ENCODE measurements at regions not wholly inside any gene's neighbourhood (a gene's known extent, or its start where the extent isn't known, plus 50 kb on each side); places are given as distances from the start of the nearest gene placed in this dataset.

DNA sequence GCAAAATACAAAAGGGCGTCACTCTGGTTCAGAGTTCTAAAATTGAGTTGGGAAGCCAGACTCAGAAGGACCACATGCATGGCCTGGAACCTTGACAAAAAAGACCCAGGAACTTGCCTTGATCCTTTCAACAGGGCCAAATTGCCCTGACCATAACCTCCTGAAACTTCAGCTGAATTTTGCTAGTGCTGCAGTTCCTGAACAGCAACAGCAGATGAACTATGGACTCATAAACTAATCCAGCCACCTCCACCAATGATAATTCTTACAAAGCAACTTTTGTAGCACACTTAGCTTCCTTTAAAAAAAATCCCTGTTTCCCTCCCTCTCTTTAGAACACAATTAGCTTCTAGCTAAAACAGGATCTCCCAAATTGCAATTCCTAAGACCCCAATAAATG lies 155.9 kb downstream of the MAT2B start:
- intact Hi-C loops (cut with micrococcal nuclease; ENCODE audit: unreplicated experiment) (no loop called here), in situ Hi-C loops (cut with MboI) (no loop called here)
- Histone ChIP-seq H3K9me3 (replicated peaks; ENCODE audit: control insufficient read depth, insufficient read depth, low read length) (no peaks in the 10 kb centered on the region), H3K27me3 (replicated peaks in 1 of 2; ENCODE audit: control insufficient read depth in 2 of 2, insufficient read depth in 2 of 2, low read length in 1 of 2) (no peaks in the 10 kb centered on the region), H2AFZ (ENCODE audit: control insufficient read depth, low read depth, low read length) (no peak overlapping the region), H3K79me2 (ENCODE audit: control insufficient read depth, insufficient read depth, low read length) (no peaks in the 10 kb centered on the region), H3K36me3 (ENCODE audit: control insufficient read depth in 2 of 2, insufficient read depth in 2 of 2, low read length in 1 of 2) (no peaks in the 10 kb centered on the region), H4K20me1 (ENCODE audit: control insufficient read depth, insufficient read depth) (no peaks in the 10 kb centered on the region), H3K27ac (ENCODE audit: control insufficient read depth, insufficient read depth) (no peak overlapping the region), H3K4me2 (ENCODE audit: control insufficient read depth, insufficient read depth) (no peak overlapping the region), H3K4me3 (no peak overlapping the region), H3K4me1 (ENCODE audit: control insufficient read depth, insufficient read depth, low read length) (no peaks in the 10 kb centered on the region), H3K9ac (ENCODE audit: control insufficient read depth, insufficient read depth, low read length) (no peak overlapping the region)
- FAIRE-seq = no peak
- no peak for ATAC-seq
- TF ChIP-seq CREB1 (IDR thresholded peaks at IDR 0.05; ENCODE audit: low read depth) = no peak
- TF ChIP-seq NBN (IDR thresholded peaks at IDR 0.05) = no peak
- POLR2A ChIA-PET = no interaction called here
- CTCF ChIA-PET = no interaction called here
- BruUV-seq (replicated peaks) = no TSS peak
- RAD21 ChIA-PET (ENCODE audit: unreplicated experiment) = no interaction called here
- SMC1A ChIA-PET (ENCODE audit: uncharacterized antibody, unreplicated experiment) = no interaction called here
- no peak for DNase-seq (ENCODE audit: low read depth, low spot score)
- 10% methylated on average over 1 of the region's 1 CpG for whole genome bisulfite sequencing (ENCODE audit: insufficient coverage, insufficient replicate concordance, low lambda C conversion rate, missing lambda C conversion rate)

DNA sequence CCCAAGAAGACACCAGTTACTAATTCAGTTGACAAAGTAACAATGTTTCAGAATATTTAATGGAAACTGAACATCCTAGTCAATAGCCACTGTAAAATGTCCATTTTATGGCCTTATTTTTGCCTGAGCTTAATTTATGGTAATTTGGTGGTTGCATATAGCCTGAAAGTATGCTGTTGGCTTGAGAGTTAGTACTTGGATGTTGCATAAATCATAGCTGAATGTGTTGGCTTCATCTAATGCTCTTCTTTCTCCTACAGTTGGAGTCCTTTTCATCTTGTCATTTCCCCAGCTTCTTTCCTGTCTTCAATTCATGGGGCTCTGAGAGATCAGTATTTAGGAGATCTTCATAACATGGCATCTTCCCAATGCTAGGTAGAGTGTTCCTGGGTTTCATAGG lies 164.6 kb downstream of the MAT2B start:
- no peaks in the 10 kb centered on the region for H3K36me3 ChIP-seq (ENCODE audit: control insufficient read depth in 2 of 2, insufficient read depth in 2 of 2, low read length in 1 of 2)
- FAIRE-seq (no peak), ATAC-seq (no peak), DNase-seq (ENCODE audit: low read depth, low spot score) (no peak)
- no peaks in the 10 kb centered on the region for H3K79me2 ChIP-seq (ENCODE audit: control insufficient read depth, insufficient read depth, low read length)
- intact Hi-C loops (cut with micrococcal nuclease; ENCODE audit: unreplicated experiment) = no loop called here
- H2AFZ ChIP-seq (ENCODE audit: control insufficient read depth, low read depth, low read length) = no peak overlapping the region
- BruUV-seq (replicated peaks) = no TSS peak
- in situ Hi-C loops (cut with MboI) = no loop called here
- SMC1A ChIA-PET (ENCODE audit: uncharacterized antibody, unreplicated experiment) = interaction anchor here (0.6 kb wide), 1 partner anchor 1549 kb away, joined by 3 read pairs; no protein-coding TSS in a partner anchor
- H3K4me3 ChIP-seq = no peak overlapping the region
- H3K9me3 ChIP-seq (replicated peaks; ENCODE audit: control insufficient read depth, insufficient read depth, low read length) = no peaks in the 10 kb centered on the region
- RAD21 ChIA-PET (ENCODE audit: unreplicated experiment) = no interaction called here
- CTCF ChIA-PET = no interaction called here
- H3K9ac ChIP-seq (ENCODE audit: control insufficient read depth, insufficient read depth, low read length) = no peak overlapping the region
- H3K27me3 ChIP-seq (replicated peaks in 1 of 2; ENCODE audit: control insufficient read depth in 2 of 2, insufficient read depth in 2 of 2, low read length in 1 of 2) = no peaks in the 10 kb centered on the region
- H3K4me2 ChIP-seq (ENCODE audit: control insufficient read depth, insufficient read depth) = no peak overlapping the region
- no peaks in the 10 kb centered on the region for H4K20me1 ChIP-seq (ENCODE audit: control insufficient read depth, insufficient read depth)
- POLR2A ChIA-PET = no interaction called here
- no peak overlapping the region for H3K27ac ChIP-seq (ENCODE audit: control insufficient read depth, insufficient read depth)
- no peaks in the 10 kb centered on the region for H3K4me1 ChIP-seq (ENCODE audit: control insufficient read depth, insufficient read depth, low read length)
- TF ChIP-seq CEBPB (IDR thresholded peaks at IDR 0.05; ENCODE audit: borderline replicate concordance in 1 of 2, low read depth in 2 of 2, low read length in 2 of 2) = no peak
- TF ChIP-seq PAX8 (IDR thresholded peaks at IDR 0.05) = no peak
- no peak for TF ChIP-seq ZZZ3 (IDR thresholded peaks at IDR 0.05; ENCODE audit: control insufficient read depth, insufficient read length, low read depth)
- TF ChIP-seq, protein P1, sequence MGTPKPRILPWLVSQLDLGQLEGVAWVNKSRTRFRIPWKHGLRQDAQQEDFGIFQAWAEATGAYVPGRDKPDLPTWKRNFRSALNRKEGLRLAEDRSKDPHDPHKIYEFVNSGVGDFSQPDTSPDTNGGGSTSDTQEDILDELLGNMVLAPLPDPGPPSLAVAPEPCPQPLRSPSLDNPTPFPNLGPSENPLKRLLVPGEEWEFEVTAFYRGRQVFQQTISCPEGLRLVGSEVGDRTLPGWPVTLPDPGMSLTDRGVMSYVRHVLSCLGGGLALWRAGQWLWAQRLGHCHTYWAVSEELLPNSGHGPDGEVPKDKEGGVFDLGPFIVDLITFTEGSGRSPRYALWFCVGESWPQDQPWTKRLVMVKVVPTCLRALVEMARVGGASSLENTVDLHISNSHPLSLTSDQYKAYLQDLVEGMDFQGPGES (IDR thresholded peaks at IDR 0.05) = no peak
- TF ChIP-seq, protein P2, sequence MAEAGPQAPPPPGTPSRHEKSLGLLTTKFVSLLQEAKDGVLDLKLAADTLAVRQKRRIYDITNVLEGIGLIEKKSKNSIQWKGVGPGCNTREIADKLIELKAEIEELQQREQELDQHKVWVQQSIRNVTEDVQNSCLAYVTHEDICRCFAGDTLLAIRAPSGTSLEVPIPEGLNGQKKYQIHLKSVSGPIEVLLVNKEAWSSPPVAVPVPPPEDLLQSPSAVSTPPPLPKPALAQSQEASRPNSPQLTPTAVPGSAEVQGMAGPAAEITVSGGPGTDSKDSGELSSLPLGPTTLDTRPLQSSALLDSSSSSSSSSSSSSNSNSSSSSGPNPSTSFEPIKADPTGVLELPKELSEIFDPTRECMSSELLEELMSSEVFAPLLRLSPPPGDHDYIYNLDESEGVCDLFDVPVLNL (IDR thresholded peaks at IDR 0.05; ENCODE audit: low read depth, low read length) = no peak
- no peak for TF ChIP-seq EZH2 (IDR thresholded peaks at IDR 0.05; ENCODE audit: borderline replicate concordance, control insufficient read depth, low read depth, low read length)
- no peak for TF ChIP-seq EP300 (IDR thresholded peaks at IDR 0.05; ENCODE audit: borderline replicate concordance in 1 of 2, control insufficient read depth in 1 of 2, low read depth in 2 of 2, low read length in 2 of 2)
- TF ChIP-seq NR2C2 (IDR thresholded peaks at IDR 0.05; ENCODE audit: borderline replicate concordance, control insufficient read depth, insufficient read length, low read depth) = no peak
- TF ChIP-seq, protein P3, sequence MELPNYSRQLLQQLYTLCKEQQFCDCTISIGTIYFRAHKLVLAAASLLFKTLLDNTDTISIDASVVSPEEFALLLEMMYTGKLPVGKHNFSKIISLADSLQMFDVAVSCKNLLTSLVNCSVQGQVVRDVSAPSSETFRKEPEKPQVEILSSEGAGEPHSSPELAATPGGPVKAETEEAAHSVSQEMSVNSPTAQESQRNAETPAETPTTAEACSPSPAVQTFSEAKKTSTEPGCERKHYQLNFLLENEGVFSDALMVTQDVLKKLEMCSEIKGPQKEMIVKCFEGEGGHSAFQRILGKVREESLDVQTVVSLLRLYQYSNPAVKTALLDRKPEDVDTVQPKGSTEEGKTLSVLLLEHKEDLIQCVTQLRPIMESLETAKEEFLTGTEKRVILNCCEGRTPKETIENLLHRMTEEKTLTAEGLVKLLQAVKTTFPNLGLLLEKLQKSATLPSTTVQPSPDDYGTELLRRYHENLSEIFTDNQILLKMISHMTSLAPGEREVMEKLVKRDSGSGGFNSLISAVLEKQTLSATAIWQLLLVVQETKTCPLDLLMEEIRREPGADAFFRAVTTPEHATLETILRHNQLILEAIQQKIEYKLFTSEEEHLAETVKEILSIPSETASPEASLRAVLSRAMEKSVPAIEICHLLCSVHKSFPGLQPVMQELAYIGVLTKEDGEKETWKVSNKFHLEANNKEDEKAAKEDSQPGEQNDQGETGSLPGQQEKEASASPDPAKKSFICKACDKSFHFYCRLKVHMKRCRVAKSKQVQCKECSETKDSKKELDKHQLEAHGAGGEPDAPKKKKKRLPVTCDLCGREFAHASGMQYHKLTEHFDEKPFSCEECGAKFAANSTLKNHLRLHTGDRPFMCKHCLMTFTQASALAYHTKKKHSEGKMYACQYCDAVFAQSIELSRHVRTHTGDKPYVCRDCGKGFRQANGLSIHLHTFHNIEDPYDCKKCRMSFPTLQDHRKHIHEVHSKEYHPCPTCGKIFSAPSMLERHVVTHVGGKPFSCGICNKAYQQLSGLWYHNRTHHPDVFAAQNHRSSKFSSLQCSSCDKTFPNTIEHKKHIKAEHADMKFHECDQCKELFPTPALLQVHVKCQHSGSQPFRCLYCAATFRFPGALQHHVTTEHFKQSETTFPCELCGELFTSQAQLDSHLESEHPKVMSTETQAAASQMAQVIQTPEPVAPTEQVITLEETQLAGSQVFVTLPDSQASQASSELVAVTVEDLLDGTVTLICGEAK (IDR thresholded peaks at IDR 0.05; ENCODE audit: borderline replicate concordance) = no peak

All from GM12878 (cell line).